GM12878 (cell line): ENCODE measurements at regions not wholly inside any gene's neighbourhood (a gene's known extent, or its start where the extent isn't known, plus 50 kb on each side); places are given as distances from the start of the nearest gene placed in this dataset.

ENCODE experiments used
- ATAC-seq: fragments of 200-7000 bp; cut with Tn5 transposase; 3 replicates; pipeline ENCODE4 v1.9.1; 2020; ENCODE audit warnings: mild to moderate bottlenecking, moderate library complexity
- BruUV-seq: library from RNA; stranded (reverse); fragments of 400-500 nt; replicated peaks from 2 replicates; lab custom pipeline; 2021; lab: Mats Ljungman, UMichigan
- CTCF ChIA-PET: fragments of 300-600 bp; sonication (Branson Sonifier 250); formaldehyde crosslinking; extraction: SDS; loops from one replicate; lab custom pipeline; 2021; ENCODE audit warnings: inconsistent platforms; lab: Yijun Ruan, JAX
- POLR2A ChIA-PET: fragments of 350-600 bp; formaldehyde crosslinking; extraction: SDS; loops from one replicate; lab custom pipeline; 2021; ENCODE audit warnings: inconsistent platforms; lab: Charles Lee
- RAD21 ChIA-PET: fragments of 300-600 bp; sonication (Branson Sonifier 250); formaldehyde crosslinking; loops from one replicate; lab custom pipeline; 2023; ENCODE audit warnings: antibody characterized with exemption; ENCODE audit not compliant: unreplicated experiment; lab: Charles Lee
- SMC1A ChIA-PET: fragments of 300-600 bp; sonication (Branson Sonifier 250); formaldehyde crosslinking; loops from one replicate; lab custom pipeline; 2023; ENCODE audit not compliant: unreplicated experiment, uncharacterized antibody; lab: Charles Lee
- DNase-seq: peaks from one replicate; pipeline ENCODE4 v3.0.0-alpha.2; 2011; ENCODE audit warnings: low read depth, low spot score
- FAIRE-seq: peaks from 3 replicates; lab custom pipeline; 2011; peaks lifted over from hg19 to GRCh38; lab: Jason Lieb, UNC
- H2AFZ ChIP-seq: 2 replicates; pipeline ENCODE4 v1.6.0; 2011; ENCODE audit warnings: low read depth, low read length, control low read depth; ENCODE audit not compliant: control insufficient read depth
- H3K27ac ChIP-seq: 2 replicates; pipeline ENCODE4 v1.5.1; 2011; ENCODE audit warnings: control low read depth; ENCODE audit not compliant: control insufficient read depth, insufficient read depth
- H3K27me3 ChIP-seq, 2 experiments: replicated peaks in 1 of 2; 2 replicates each; pipeline versions ENCODE4 v1.6.0 to v1.6.1; 2011; ENCODE audit warnings: low read length in 1 of 2; ENCODE audit not compliant: control insufficient read depth in 2 of 2, insufficient read depth in 2 of 2
- H3K36me3 ChIP-seq, 2 experiments: 2 replicates each; pipeline ENCODE4 v1.5.1; 2011; ENCODE audit warnings: low read length in 1 of 2; ENCODE audit not compliant: control insufficient read depth in 2 of 2, insufficient read depth in 2 of 2
- H3K4me1 ChIP-seq: 2 replicates; pipeline ENCODE4 v1.6.1; 2011; ENCODE audit warnings: mild to moderate bottlenecking, low read length, moderate library complexity, mixed read lengths; ENCODE audit not compliant: control insufficient read depth, insufficient read depth
- H3K4me2 ChIP-seq: 2 replicates; pipeline ENCODE4 v1.6.0; 2011; ENCODE audit warnings: control low read depth; ENCODE audit not compliant: control insufficient read depth, insufficient read depth
- H3K4me3 ChIP-seq: fragments of 200-600 bp; sonication (generic); 2 replicates; pipeline ENCODE4 v1.5.1; 2016
- H3K79me2 ChIP-seq: 2 replicates; pipeline ENCODE4 v1.6.0; 2011; ENCODE audit warnings: low read length; ENCODE audit not compliant: control insufficient read depth, insufficient read depth
- H3K9ac ChIP-seq: 2 replicates; pipeline ENCODE4 v1.8.0; 2011; ENCODE audit warnings: low read length, control low read depth, mixed read lengths; ENCODE audit not compliant: control insufficient read depth, insufficient read depth
- H3K9me3 ChIP-seq: replicated peaks from 3 replicates; pipeline ENCODE4 v1.5.1; 2011; ENCODE audit warnings: mild to moderate bottlenecking, low read length; ENCODE audit not compliant: control insufficient read depth, insufficient read depth
- H4K20me1 ChIP-seq: 2 replicates; pipeline ENCODE4 v1.6.0; 2011; ENCODE audit not compliant: control insufficient read depth, insufficient read depth
- BCLAF1 ChIP-seq: fragments of 450-650 bp; IDR thresholded peaks from 2 replicates; pipeline ENCODE4 v1.6.1; 2017; ENCODE audit warnings: antibody characterized with exemption, mild to moderate bottlenecking, moderate library complexity
- CHD1 ChIP-seq: IDR thresholded peaks from 2 replicates; pipeline ENCODE4 v1.6.1; 2012; ENCODE audit warnings: low read depth, low read length, improper control_type of control experiment
- CREB1 ChIP-seq: IDR thresholded peaks from 2 replicates; pipeline ENCODE4 v1.6.1; 2012; ENCODE audit warnings: low read depth, mild to moderate bottlenecking, inconsistent platforms
- E2F4 ChIP-seq: IDR thresholded peaks from 2 replicates; pipeline ENCODE4 v1.6.1; 2012; ENCODE audit warnings: low read depth, low read length, improper control_type of control experiment
- NR2C2 ChIP-seq: IDR thresholded peaks from 2 replicates; pipeline ENCODE4 v1.6.1; 2011; ENCODE audit warnings: borderline replicate concordance, low read depth; ENCODE audit not compliant: control insufficient read depth, insufficient read length
- POLR2A ChIP-seq: IDR thresholded peaks from 2 replicates; pipeline ENCODE4 v1.6.1; 2011; ENCODE audit warnings: low read depth, mild to moderate bottlenecking, low read length
- SKIL ChIP-seq: fragments of 450-650 bp; IDR thresholded peaks from 2 replicates; pipeline ENCODE4 v1.6.1; 2017; ENCODE audit warnings: mild to moderate bottlenecking, low read depth, inconsistent platforms; ENCODE audit not compliant: poor library complexity, severe bottlenecking
- SP1 ChIP-seq: IDR thresholded peaks from one replicate; pipeline ENCODE4 v1.6.1; 2011; ENCODE audit warnings: low read depth, low read length
- SREBF2 ChIP-seq: IDR thresholded peaks from 2 replicates; pipeline ENCODE4 v1.6.1; 2012; ENCODE audit warnings: mild to moderate bottlenecking, low read length
- TCF12 ChIP-seq: IDR thresholded peaks from 2 replicates; pipeline ENCODE4 v1.6.1; 2011; ENCODE audit warnings: low read depth, mild to moderate bottlenecking, low read length
- YY1 ChIP-seq: IDR thresholded peaks from 2 replicates; pipeline ENCODE4 v1.6.1; 2011; ENCODE audit warnings: low read depth, mild to moderate bottlenecking, low read length
- WGBS: methylation state at CpG from one replicate; pipeline ENCODE4 v1.1.6; 2016; ENCODE audit warnings: low lambda C conversion rate; ENCODE audit not compliant: insufficient replicate concordance, insufficient coverage; ENCODE audit errors: missing lambda C conversion rate; 5-methylcytosine and 5-hydroxymethylcytosine counted together
- in situ Hi-C: fragments of 300-500 bp; cut with MboI; formaldehyde crosslinking; loops from 9 replicates; pipeline ENCODE4 v1.14.3; 2018; ENCODE audit warnings: mixed read lengths
- intact Hi-C: fragments of 100-400 bp; cut with micrococcal nuclease; formaldehyde crosslinking; loops from one replicate; pipeline ENCODE4 v1.14.2; 2022; ENCODE audit not compliant: unreplicated experiment

GRCh38 chr10:60498985-60499384 is 109.3 kb upstream of the ANK3 start:
- Histone ChIP-seq H3K9me3 (no peaks in the 10 kb centered on the region), H3K27me3 (no peaks in the 10 kb centered on the region; a peak in 1 of 4 replicates), H4K20me1 (no peaks in the 10 kb centered on the region), H3K4me2 (no peak overlapping the region), H3K9ac (no peak overlapping the region), H3K4me3 (no peak overlapping the region), H2AFZ (no peak overlapping the region), H3K36me3 (no peaks in the 10 kb centered on the region), H3K79me2 (no peaks in the 10 kb centered on the region), H3K4me1 (no peaks in the 10 kb centered on the region)
- ChIA-PET POLR2A (no interaction called here), CTCF (no interaction called here), SMC1A (no interaction called here), RAD21 (no interaction called here)
- ATAC-seq: no peak
- 7% methylated on average over 3 of the region's 3 CpGs for WGBS
- no TSS peak for BruUV-seq
- intact Hi-C loops: no loop called here
- in situ Hi-C loops: no loop called here
- no peak for FAIRE-seq
- TF ChIP-seq SKIL (no peak), CREB1 (no peak), POLR2A (no peak), BCLAF1 (no peak), TCF12 (no peak), YY1 (no peak), SREBF2 (no peak), E2F4 (no peak), NR2C2 (no peak), SP1 (no peak), CHD1 (no peak)
- TF ChIP-seq, all 136 proteins: peak for 0
- DNase-seq: no peak
- no peak overlapping the region for H3K27ac ChIP-seq
